NCI-H1417 (cell line): ENCODE measurements at regions not wholly inside any gene's neighbourhood (a gene's known extent, or its start where the extent isn't known, plus 50 kb on each side); places are given as distances from the start of the nearest gene placed in this dataset.
"Not testable (repeated sequence)": the region's sequence is repeated elsewhere in the genome, so short reads cannot be mapped to it uniquely, and the experiment has no call there.

ENCODE experiments used
- DNase-seq, 3 experiments: peaks; one replicate each; lab custom pipeline; 2025; lab: John Stamatoyannopoulos, UW

GRCh38 chr11:42311514-42311913 lies 852.1 kb upstream of the LRRC4C start:
- no peak for DNase-seq

- no peak for DNase-seq
These were observed 852.5 kb upstream of the LRRC4C start for GRCh38 chr11:42311944-42312343.

GRCh38 chr11:42315267-42315666 lies 855.8 kb upstream of the LRRC4C start:
- DNase-seq = no peak

GRCh38 chr11:42315846-42316245 lies 856.4 kb upstream of the LRRC4C start:
- no peak for DNase-seq

GRCh38 chr11:42319921-42320320 lies 860.5 kb upstream of the LRRC4C start:
- DNase-seq = no peak

GRCh38 chr11:42329929-42330565 lies 870.6 kb upstream of the LRRC4C start:
- DNase-seq = no peak

GRCh38 chr11:42337786-42338455 lies 878.5 kb upstream of the LRRC4C start:
- DNase-seq = no peak

GRCh38 chr11:42344204-42344792 lies 884.8 kb upstream of the LRRC4C start:
- no peak for DNase-seq

GRCh38 chr11:42345933-42346332 lies 886.5 kb upstream of the LRRC4C start:
- DNase-seq = no peak

- DNase-seq = no peak
These were observed 904.2 kb upstream of the LRRC4C start for GRCh38 chr11:42363701-42364100.

- no peak for DNase-seq
These were observed 921.7 kb upstream of the API5 start for GRCh38 chr11:42390116-42390515.

- DNase-seq = no peak
These were observed 914.3 kb upstream of the API5 start for GRCh38 chr11:42397483-42397882.

- DNase-seq = peak; percentile 33 to 94 (median 63)
These were observed 904.5 kb upstream of the API5 start for GRCh38 chr11:42407341-42407740.

- DNase-seq = no peak
These were observed 901.4 kb upstream of the API5 start for GRCh38 chr11:42410251-42410955.

GRCh38 chr11:42412590-42412989 lies 899.2 kb upstream of the API5 start:
- peak in 1 of 3 experiments; percentile 26 for DNase-seq

GRCh38 chr11:42417691-42418090 lies 894.1 kb upstream of the API5 start:
- DNase-seq = no peak

GRCh38 chr11:42422090-42422489 lies 889.7 kb upstream of the API5 start:
- DNase-seq = no peak

- not testable (repeated sequence) for DNase-seq
These were observed 876.9 kb upstream of the API5 start for GRCh38 chr11:42434911-42435310.

GRCh38 chr11:42444406-42444805 lies 867.4 kb upstream of the API5 start:
- DNase-seq = no peak

GRCh38 chr11:42462558-42463310 lies 849.1 kb upstream of the API5 start:
- peak in 1 of 3 experiments; percentile 28 for DNase-seq

GRCh38 chr11:42465623-42466022 lies 846.2 kb upstream of the API5 start:
- peak in 1 of 3 experiments; percentile 96 for DNase-seq

- no peak for DNase-seq
These were observed 838.7 kb upstream of the API5 start for GRCh38 chr11:42473106-42473505.
